ENCODE measurements at regions not wholly inside any gene's neighbourhood (a gene's known extent, or its start where the extent isn't known, plus 50 kb on each side); places are given as distances from the start of the nearest gene placed in this dataset.
A peak's percentile ranks its signal among the peaks of the same experiment; 100 is the strongest.

DNA sequence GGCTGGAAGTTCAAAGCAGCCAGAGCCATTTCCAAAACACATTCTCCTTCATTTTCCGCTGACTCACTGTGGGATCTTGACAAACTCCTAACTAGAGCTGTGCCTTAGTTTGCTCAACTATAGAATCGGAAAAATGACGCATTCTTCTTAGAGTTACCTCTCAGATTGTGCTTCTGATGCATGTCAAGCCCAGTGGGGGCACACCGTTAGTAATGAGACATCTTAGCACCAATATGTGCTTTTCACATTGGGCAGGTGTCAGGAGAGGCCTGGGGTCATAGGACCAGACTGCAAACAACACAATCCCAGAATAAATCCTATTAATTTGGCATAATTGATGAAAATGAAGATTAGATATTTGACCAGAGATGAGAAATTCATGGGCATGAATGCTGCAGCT lies 71.3 kb upstream of the UBE3A start:
- Histone ChIP-seq H3K27ac (ENCODE audit: low read length) (no peak overlapping the region), H3K36me3 (ENCODE audit: control insufficient read depth, insufficient read depth, low read length) (no peaks in the 10 kb centered on the region), H3K4me3 (ENCODE audit: low read length) (no peak overlapping the region), H3K9me3 (ENCODE audit: control insufficient read depth, insufficient read depth, low read length) (no peaks in the 10 kb centered on the region), H3K27me3 (ENCODE audit: control insufficient read depth, insufficient read depth, low read length) (no peaks in the 10 kb centered on the region), H3K4me1 (ENCODE audit: control insufficient read depth, insufficient read depth, low read length) (no peaks in the 10 kb centered on the region)
- no CpG with 5 or more reads among the region's 4 CpGs for WGBS (ENCODE audit: insufficient coverage, insufficient read length)
- no peak for DNase-seq (ENCODE audit: low read depth, low spot score)

DNA sequence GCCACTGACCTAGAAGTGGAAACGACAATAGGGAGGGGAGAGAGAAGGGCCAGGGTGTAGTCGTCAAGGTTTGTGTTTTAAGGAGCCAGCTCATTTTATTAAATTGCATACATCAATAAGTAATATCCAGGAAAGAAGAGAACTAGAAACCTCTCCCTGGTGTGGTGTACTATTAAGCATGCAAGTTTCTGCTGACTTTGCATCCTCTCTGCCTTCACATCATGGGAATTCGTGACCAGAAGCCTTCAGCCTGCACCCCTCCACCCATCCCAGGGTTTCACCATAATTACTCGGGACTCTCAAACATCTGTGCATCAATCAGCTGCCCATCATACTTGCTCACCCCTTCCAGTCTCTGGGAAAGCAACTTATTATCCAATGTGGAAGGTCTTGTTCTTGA lies 70.9 kb upstream of the UBE3A start:
- Histone ChIP-seq H3K9me3 (ENCODE audit: control insufficient read depth, insufficient read depth, low read length) (no peaks in the 10 kb centered on the region), H3K4me1 (ENCODE audit: control insufficient read depth, insufficient read depth, low read length) (no peaks in the 10 kb centered on the region), H3K27me3 (ENCODE audit: control insufficient read depth, insufficient read depth, low read length) (no peaks in the 10 kb centered on the region), H3K36me3 (ENCODE audit: control insufficient read depth, insufficient read depth, low read length) (no peaks in the 10 kb centered on the region), H3K27ac (ENCODE audit: low read length) (no peak overlapping the region), H3K4me3 (ENCODE audit: low read length) (no peak overlapping the region)
- DNase-seq (ENCODE audit: low read depth, low spot score): no peak
- WGBS (ENCODE audit: insufficient coverage, insufficient read length): no CpG with 5 or more reads among the region's 4 CpGs

DNA sequence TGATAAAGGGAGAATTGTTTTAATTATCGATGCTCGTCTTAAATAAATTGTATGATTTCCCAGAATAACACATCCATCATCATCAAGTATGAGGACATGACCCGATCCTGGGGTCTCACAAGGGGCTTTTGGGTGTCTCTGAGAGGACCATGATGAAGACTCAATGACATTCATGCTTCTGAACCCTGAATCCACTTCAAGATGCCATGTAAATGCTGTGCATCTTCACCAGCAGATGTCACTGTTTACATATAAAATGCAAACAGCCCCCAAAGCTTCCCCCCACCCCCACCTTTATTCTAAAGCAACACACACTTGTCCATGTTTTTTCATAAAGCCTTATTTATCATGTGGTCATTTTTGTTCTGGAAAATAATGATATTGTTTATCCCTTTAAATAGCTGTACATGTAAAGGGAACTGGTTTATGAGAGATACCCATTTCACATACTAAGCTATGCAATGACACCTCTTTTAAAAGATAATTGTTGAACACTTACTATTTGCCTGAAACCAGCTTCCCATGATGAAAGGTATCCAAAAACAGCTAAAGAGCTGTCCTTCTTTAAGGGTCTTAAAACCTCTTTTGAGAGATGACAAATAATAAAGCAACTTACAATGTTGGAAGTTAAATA lies 69.7 kb upstream of the UBE3A start:
- no peak overlapping the region for H3K4me3 ChIP-seq (ENCODE audit: low read length)
- WGBS (ENCODE audit: insufficient coverage, insufficient read length): no CpG with 5 or more reads among the region's 3 CpGs
- no peak for DNase-seq (ENCODE audit: low read depth, low spot score)

DNA sequence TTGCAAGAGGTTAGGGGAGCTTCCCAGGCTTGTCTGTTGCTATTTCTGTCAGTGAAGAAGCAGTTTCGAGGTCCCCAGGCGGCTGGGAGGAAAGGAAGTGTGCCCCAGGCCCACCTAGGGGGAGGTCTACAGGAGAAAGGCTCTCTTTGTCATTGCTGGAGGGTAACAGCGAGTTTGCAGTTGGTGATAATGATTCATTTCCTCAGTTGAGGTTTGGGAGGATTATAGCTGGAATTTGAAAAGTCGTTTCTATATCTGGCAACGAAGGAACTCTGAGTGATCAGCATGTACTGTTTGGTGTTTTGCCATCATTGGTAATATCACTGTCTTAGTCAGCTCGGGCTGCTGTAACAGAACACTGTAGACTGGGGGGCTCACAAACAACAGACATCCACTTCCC lies 65.5 kb upstream of the UBE3A start:
- Histone ChIP-seq H3K36me3 (ENCODE audit: control insufficient read depth, insufficient read depth, low read length) (no peaks in the 10 kb centered on the region), H3K4me1 (ENCODE audit: control insufficient read depth, insufficient read depth, low read length) (no peaks in the 10 kb centered on the region), H3K27ac (ENCODE audit: low read length) (no peak overlapping the region), H3K9me3 (ENCODE audit: control insufficient read depth, insufficient read depth, low read length) (no peaks in the 10 kb centered on the region), H3K4me3 (ENCODE audit: low read length) (no peak overlapping the region), H3K27me3 (ENCODE audit: control insufficient read depth, insufficient read depth, low read length) (no peaks in the 10 kb centered on the region)
- no CpG with 5 or more reads among the region's 6 CpGs for WGBS (ENCODE audit: insufficient coverage, insufficient read length)
- DNase-seq (ENCODE audit: low read depth, low spot score): no peak

More for the DNA sequence above, 69.7 kb upstream of the UBE3A start:
- no peak overlapping the region for H3K27ac ChIP-seq (ENCODE audit: low read length)
- no peaks in the 10 kb centered on the region for H3K27me3 ChIP-seq (ENCODE audit: control insufficient read depth, insufficient read depth, low read length)
- H3K36me3 ChIP-seq (ENCODE audit: control insufficient read depth, insufficient read depth, low read length): no peaks in the 10 kb centered on the region
- H3K4me1 ChIP-seq (ENCODE audit: control insufficient read depth, insufficient read depth, low read length): no peaks in the 10 kb centered on the region
- H3K9me3 ChIP-seq (ENCODE audit: control insufficient read depth, insufficient read depth, low read length): no peaks in the 10 kb centered on the region

DNA sequence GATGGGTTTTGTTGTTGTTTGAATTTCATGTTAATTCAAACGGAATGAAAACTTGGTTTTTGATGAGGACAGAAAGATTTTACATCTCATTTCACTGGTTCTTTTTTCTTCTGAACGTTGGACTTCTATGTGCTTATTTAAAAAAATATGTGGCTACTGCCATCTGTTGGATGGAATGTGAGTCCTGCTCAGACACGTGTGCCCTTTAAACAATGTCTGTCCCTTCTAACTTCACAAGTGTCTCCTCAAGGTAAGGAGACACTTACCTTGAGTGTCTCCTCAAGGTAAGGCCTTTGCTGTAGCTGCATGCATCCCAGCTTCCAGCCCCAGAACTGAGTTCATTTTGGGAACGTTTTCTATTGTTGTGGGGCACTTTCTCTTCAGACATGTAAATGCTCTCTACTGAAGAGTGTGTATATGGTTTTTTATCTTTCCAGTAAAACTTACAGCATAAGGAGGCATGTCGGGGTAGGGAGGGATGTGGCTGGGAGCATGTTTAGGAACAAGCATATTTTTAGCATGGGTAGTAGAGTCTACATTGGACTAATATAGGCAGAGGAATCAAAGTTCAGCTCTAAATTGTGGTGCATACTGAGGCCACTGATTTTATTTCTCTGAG lies 63.1 kb upstream of the UBE3A start:
- H3K36me3 ChIP-seq (ENCODE audit: control insufficient read depth, insufficient read depth, low read length): no peaks in the 10 kb centered on the region
- H3K4me1 ChIP-seq (ENCODE audit: control insufficient read depth, insufficient read depth, low read length): no peaks in the 10 kb centered on the region
- H3K4me3 ChIP-seq (ENCODE audit: low read length): no peak overlapping the region
- no peaks in the 10 kb centered on the region for H3K9me3 ChIP-seq (ENCODE audit: control insufficient read depth, insufficient read depth, low read length)
- peak; percentile 61 for DNase-seq (ENCODE audit: low read depth, low spot score)
- no peaks in the 10 kb centered on the region for H3K27me3 ChIP-seq (ENCODE audit: control insufficient read depth, insufficient read depth, low read length)
- WGBS (ENCODE audit: insufficient coverage, insufficient read length): no CpG with 5 or more reads among the region's 5 CpGs
- H3K27ac ChIP-seq (ENCODE audit: low read length): no peak overlapping the region

DNA sequence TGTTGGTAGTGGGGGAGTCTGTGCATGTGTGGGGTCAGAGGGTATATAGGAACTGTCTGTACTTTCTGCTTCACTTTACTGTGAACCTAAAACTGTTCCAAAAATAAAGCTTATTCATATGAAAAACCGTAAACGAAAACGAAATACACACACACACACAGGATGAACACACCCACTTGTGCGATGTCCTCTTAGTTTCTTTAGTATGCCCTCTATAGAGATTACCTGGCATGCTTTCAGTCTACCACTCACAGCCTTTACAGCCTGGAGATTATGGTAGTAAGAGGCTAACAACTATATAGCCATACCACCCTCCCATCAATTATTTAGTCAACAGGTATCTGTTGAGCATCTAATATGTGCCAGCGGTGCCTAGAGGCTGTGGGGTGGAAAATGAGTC lies 60.0 kb upstream of the UBE3A start:
- Histone ChIP-seq H3K36me3 (ENCODE audit: control insufficient read depth, insufficient read depth, low read length) (no peaks in the 10 kb centered on the region), H3K9me3 (ENCODE audit: control insufficient read depth, insufficient read depth, low read length) (no peaks in the 10 kb centered on the region), H3K27ac (ENCODE audit: low read length) (no peak overlapping the region), H3K27me3 (ENCODE audit: control insufficient read depth, insufficient read depth, low read length) (no peaks in the 10 kb centered on the region), H3K4me1 (ENCODE audit: control insufficient read depth, insufficient read depth, low read length) (no peaks in the 10 kb centered on the region), H3K4me3 (ENCODE audit: low read length) (no peak overlapping the region)
- no peak for DNase-seq (ENCODE audit: low read depth, low spot score)
- 100% methylated on average over 3 of the region's 5 CpGs for WGBS (ENCODE audit: insufficient coverage, insufficient read length)

DNA sequence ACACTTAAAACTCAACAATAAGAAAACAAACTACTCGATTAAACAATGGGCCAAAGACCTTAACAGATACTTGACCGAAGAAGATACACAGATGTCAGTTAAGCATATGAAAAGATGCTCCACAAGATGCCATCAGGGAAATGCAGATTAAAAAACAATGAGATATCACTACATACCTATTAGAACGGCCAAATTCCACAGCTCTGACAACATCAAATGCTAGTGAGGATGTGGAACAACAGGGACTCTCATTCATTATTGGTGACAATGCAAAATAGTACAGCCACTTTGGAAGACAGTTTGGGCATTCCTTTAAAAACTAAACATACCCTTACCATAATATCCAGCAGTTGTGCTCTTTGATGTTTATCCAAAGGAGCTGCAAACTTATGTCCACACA lies 59.1 kb upstream of the UBE3A start:
- Histone ChIP-seq H3K4me3 (ENCODE audit: low read length) (no peak overlapping the region), H3K27me3 (ENCODE audit: control insufficient read depth, insufficient read depth, low read length) (no peaks in the 10 kb centered on the region), H3K36me3 (ENCODE audit: control insufficient read depth, insufficient read depth, low read length) (no peaks in the 10 kb centered on the region), H3K9me3 (ENCODE audit: control insufficient read depth, insufficient read depth, low read length) (no peaks in the 10 kb centered on the region), H3K4me1 (ENCODE audit: control insufficient read depth, insufficient read depth, low read length) (no peaks in the 10 kb centered on the region), H3K27ac (ENCODE audit: low read length) (no peak overlapping the region)
- no CpG with 5 or more reads among the region's 3 CpGs for WGBS (ENCODE audit: insufficient coverage, insufficient read length)
- DNase-seq (ENCODE audit: low read depth, low spot score): no peak

DNA sequence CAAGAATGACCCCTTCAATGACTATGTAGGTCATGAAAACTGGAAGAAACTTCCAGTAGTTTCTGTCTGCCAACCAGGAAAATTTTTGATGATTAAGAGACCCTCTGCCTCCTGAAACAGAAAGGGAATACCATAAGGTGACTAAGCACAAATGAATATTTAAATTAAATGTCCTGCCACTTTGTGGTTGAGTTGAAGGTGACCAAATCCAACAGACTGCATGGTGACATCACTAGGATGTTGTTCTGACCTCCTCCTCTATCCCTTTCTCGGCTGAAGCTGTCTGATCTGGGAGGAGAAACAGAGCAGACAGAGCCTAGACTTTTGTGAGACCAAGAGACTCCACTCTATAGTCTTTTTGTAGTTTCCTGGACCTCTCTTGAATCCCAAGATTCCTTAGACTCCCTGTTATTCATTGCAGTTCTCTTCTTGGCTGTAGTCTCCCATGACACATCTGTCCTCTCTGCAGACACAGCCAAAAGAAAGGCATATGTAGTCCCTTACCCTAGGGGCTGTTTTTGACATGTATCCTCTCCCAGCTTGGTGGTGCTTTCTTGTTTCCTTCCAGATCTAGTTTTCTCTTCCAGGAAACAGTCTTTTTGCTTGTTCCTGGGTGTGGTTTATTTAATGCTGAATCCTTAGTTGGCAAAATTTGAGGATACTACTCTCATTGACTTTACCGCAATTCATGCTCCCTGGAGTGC lies 55.2 kb upstream of the UBE3A start:
- Histone ChIP-seq H3K27me3 (ENCODE audit: control insufficient read depth, insufficient read depth, low read length) (no peaks in the 10 kb centered on the region), H3K4me1 (ENCODE audit: control insufficient read depth, insufficient read depth, low read length) (no peaks in the 10 kb centered on the region), H3K36me3 (ENCODE audit: control insufficient read depth, insufficient read depth, low read length) (no peaks in the 10 kb centered on the region), H3K27ac (ENCODE audit: low read length) (no peak overlapping the region), H3K4me3 (ENCODE audit: low read length) (no peak overlapping the region), H3K9me3 (ENCODE audit: control insufficient read depth, insufficient read depth, low read length) (no peaks in the 10 kb centered on the region)
- WGBS (ENCODE audit: insufficient coverage, insufficient read length): no CpG with 5 or more reads among the region's 2 CpGs
- DNase-seq (ENCODE audit: low read depth, low spot score): no peak

DNA sequence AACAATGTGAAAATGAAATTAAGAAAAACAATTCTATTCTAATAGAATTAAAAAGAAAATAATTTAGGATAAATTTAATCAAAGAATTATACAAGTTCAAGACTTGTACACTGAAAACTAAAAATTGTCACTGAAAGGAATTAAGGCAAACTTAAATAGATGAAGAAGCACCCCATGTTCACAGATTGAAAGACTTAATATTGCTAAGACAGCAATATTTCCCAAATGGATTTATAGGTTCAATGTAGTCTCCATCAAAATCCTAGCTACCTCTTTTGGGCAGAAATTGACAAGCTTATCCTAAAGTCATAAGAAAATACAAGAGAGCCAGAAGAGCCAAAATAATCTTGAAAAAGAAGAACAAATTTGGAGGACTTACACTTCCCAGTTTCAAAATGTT lies 53.5 kb upstream of the UBE3A start:
- no peak overlapping the region for H3K4me3 ChIP-seq (ENCODE audit: low read length)
- H3K9me3 ChIP-seq (ENCODE audit: control insufficient read depth, insufficient read depth, low read length): no peaks in the 10 kb centered on the region
- no peaks in the 10 kb centered on the region for H3K27me3 ChIP-seq (ENCODE audit: control insufficient read depth, insufficient read depth, low read length)
- no peak overlapping the region for H3K27ac ChIP-seq (ENCODE audit: low read length)
- no peak for DNase-seq (ENCODE audit: low read depth, low spot score)
- no peaks in the 10 kb centered on the region for H3K36me3 ChIP-seq (ENCODE audit: control insufficient read depth, insufficient read depth, low read length)
- no peaks in the 10 kb centered on the region for H3K4me1 ChIP-seq (ENCODE audit: control insufficient read depth, insufficient read depth, low read length)
